ENCODE measurements at regions not wholly inside any gene's neighbourhood (a gene's known extent, or its start where the extent isn't known, plus 50 kb on each side); places are given as distances from the start of the nearest gene placed in this dataset.
A peak's percentile ranks its signal among the peaks of the same experiment; 100 is the strongest.

- H3K27me3 ChIP-seq (ENCODE audit: insufficient read depth, low read length): 0 out of 2 replicates have a peak, but pooled peaks cover 14% of the 10 kb centered on the region
- H2AFZ ChIP-seq (ENCODE audit: low read length, unreplicated experiment): no peak overlapping the region
- H3K4me1 ChIP-seq (ENCODE audit: control insufficient read depth, insufficient read depth, low read length, unreplicated experiment): no peaks in the 10 kb centered on the region
- no peaks in the 10 kb centered on the region for H3K79me2 ChIP-seq (ENCODE audit: control insufficient read depth, insufficient read depth, low read length, unreplicated experiment)
- no peak overlapping the region for H3K27ac ChIP-seq (ENCODE audit: low read depth, low read length)
- H3K36me3 ChIP-seq (ENCODE audit: insufficient read depth, low read length): peaks cover 5% of the 10 kb centered on the region; the same call in 1 of the 2 replicates
- no peak overlapping the region for H3K4me3 ChIP-seq (ENCODE audit: low read depth, low read length)
Observed at GRCh38 chr15:60057554-60057953, 53.4 kb downstream of the FOXB1 start.

- H3K36me3 ChIP-seq (ENCODE audit: insufficient read depth, low read length): peaks cover 5% of the 10 kb centered on the region; the same call in 1 of the 2 replicates
- H3K4me1 ChIP-seq (ENCODE audit: control insufficient read depth, insufficient read depth, low read length, unreplicated experiment): no peaks in the 10 kb centered on the region
- 0 out of 2 replicates have a peak, but pooled peaks cover 10% of the 10 kb centered on the region for H3K27me3 ChIP-seq (ENCODE audit: insufficient read depth, low read length)
- no peak overlapping the region for H2AFZ ChIP-seq (ENCODE audit: low read length, unreplicated experiment)
- H3K27ac ChIP-seq (ENCODE audit: low read depth, low read length): no peak overlapping the region
- no peak overlapping the region for H3K4me3 ChIP-seq (ENCODE audit: low read depth, low read length)
- H3K79me2 ChIP-seq (ENCODE audit: control insufficient read depth, insufficient read depth, low read length, unreplicated experiment): no peaks in the 10 kb centered on the region
Observed at GRCh38 chr15:60059186-60059585, 55.1 kb downstream of the FOXB1 start.

- H3K36me3 ChIP-seq (ENCODE audit: insufficient read depth, low read length): peaks cover 5% of the 10 kb centered on the region; the same call in 1 of the 2 replicates
- H3K27me3 ChIP-seq (ENCODE audit: insufficient read depth, low read length): no peaks in the 10 kb centered on the region
- H3K27ac ChIP-seq (ENCODE audit: low read depth, low read length): no peak overlapping the region
- no peaks in the 10 kb centered on the region for H3K4me1 ChIP-seq (ENCODE audit: control insufficient read depth, insufficient read depth, low read length, unreplicated experiment)
- H3K4me3 ChIP-seq (ENCODE audit: low read depth, low read length): no peak overlapping the region
- H3K79me2 ChIP-seq (ENCODE audit: control insufficient read depth, insufficient read depth, low read length, unreplicated experiment): no peaks in the 10 kb centered on the region
- H2AFZ ChIP-seq (ENCODE audit: low read length, unreplicated experiment): no peak overlapping the region
Observed at GRCh38 chr15:60061758-60062157, 57.6 kb downstream of the FOXB1 start.

- no peaks in the 10 kb centered on the region for H3K4me1 ChIP-seq (ENCODE audit: control insufficient read depth, insufficient read depth, low read length, unreplicated experiment)
- no peaks in the 10 kb centered on the region for H3K27me3 ChIP-seq (ENCODE audit: insufficient read depth, low read length)
- no peaks in the 10 kb centered on the region for H3K79me2 ChIP-seq (ENCODE audit: control insufficient read depth, insufficient read depth, low read length, unreplicated experiment)
- H2AFZ ChIP-seq (ENCODE audit: low read length, unreplicated experiment): no peak overlapping the region
- H3K36me3 ChIP-seq (ENCODE audit: insufficient read depth, low read length): peaks cover 5% of the 10 kb centered on the region; the same call in 1 of the 2 replicates
- H3K27ac ChIP-seq (ENCODE audit: low read depth, low read length): no peak overlapping the region
- H3K4me3 ChIP-seq (ENCODE audit: low read depth, low read length): no peak overlapping the region
Observed at GRCh38 chr15:60062826-60063225, 58.7 kb downstream of the FOXB1 start.

GRCh38 chr15:60065951-60066350, 61.8 kb downstream of the FOXB1 start:
- no peak overlapping the region for H3K27ac ChIP-seq (ENCODE audit: low read depth, low read length)
- H2AFZ ChIP-seq (ENCODE audit: low read length, unreplicated experiment): no peak overlapping the region
- no peaks in the 10 kb centered on the region for H3K79me2 ChIP-seq (ENCODE audit: control insufficient read depth, insufficient read depth, low read length, unreplicated experiment)
- H3K27me3 ChIP-seq (ENCODE audit: insufficient read depth, low read length): no peaks in the 10 kb centered on the region
- H3K4me3 ChIP-seq (ENCODE audit: low read depth, low read length): no peak overlapping the region
- peaks cover 5% of the 10 kb centered on the region; the same call in 1 of the 2 replicates for H3K36me3 ChIP-seq (ENCODE audit: insufficient read depth, low read length)
- H3K4me1 ChIP-seq (ENCODE audit: control insufficient read depth, insufficient read depth, low read length, unreplicated experiment): peaks cover 8% of the 10 kb centered on the region

- Histone ChIP-seq H3K79me2 (ENCODE audit: control insufficient read depth, insufficient read depth, low read length, unreplicated experiment) (no peaks in the 10 kb centered on the region), H3K27ac (ENCODE audit: low read depth, low read length) (peak overlapping the region; percentile 80), H3K4me1 (ENCODE audit: control insufficient read depth, insufficient read depth, low read length, unreplicated experiment) (peaks cover 43% of the 10 kb centered on the region), H2AFZ (ENCODE audit: low read length, unreplicated experiment) (peak overlapping the region; percentile 86), H3K36me3 (ENCODE audit: insufficient read depth, low read length) (no peaks in the 10 kb centered on the region), H3K4me3 (ENCODE audit: low read depth, low read length) (peak overlapping the region; percentile 29; the same call in 1 of the 2 replicates), H3K27me3 (ENCODE audit: insufficient read depth, low read length) (no peaks in the 10 kb centered on the region)
Observed at GRCh38 chr15:60070838-60071493, 66.9 kb downstream of the FOXB1 start.

- H3K27me3 ChIP-seq (ENCODE audit: insufficient read depth, low read length): no peaks in the 10 kb centered on the region
- H2AFZ ChIP-seq (ENCODE audit: low read length, unreplicated experiment): no peak overlapping the region
- no peak overlapping the region for H3K27ac ChIP-seq (ENCODE audit: low read depth, low read length)
- no peak overlapping the region for H3K4me3 ChIP-seq (ENCODE audit: low read depth, low read length)
- no peaks in the 10 kb centered on the region for H3K36me3 ChIP-seq (ENCODE audit: insufficient read depth, low read length)
- peaks cover 43% of the 10 kb centered on the region for H3K4me1 ChIP-seq (ENCODE audit: control insufficient read depth, insufficient read depth, low read length, unreplicated experiment)
- H3K79me2 ChIP-seq (ENCODE audit: control insufficient read depth, insufficient read depth, low read length, unreplicated experiment): no peaks in the 10 kb centered on the region
Observed at GRCh38 chr15:60072826-60073465, 68.8 kb downstream of the FOXB1 start.

GRCh38 chr15:60073466-60073840, 69.3 kb downstream of the FOXB1 start:
- no peak overlapping the region for H3K4me3 ChIP-seq (ENCODE audit: low read depth, low read length)
- no peaks in the 10 kb centered on the region for H3K36me3 ChIP-seq (ENCODE audit: insufficient read depth, low read length)
- no peaks in the 10 kb centered on the region for H3K79me2 ChIP-seq (ENCODE audit: control insufficient read depth, insufficient read depth, low read length, unreplicated experiment)
- no peak overlapping the region for H3K27ac ChIP-seq (ENCODE audit: low read depth, low read length)
- no peak overlapping the region for H2AFZ ChIP-seq (ENCODE audit: low read length, unreplicated experiment)
- no peaks in the 10 kb centered on the region for H3K27me3 ChIP-seq (ENCODE audit: insufficient read depth, low read length)
- H3K4me1 ChIP-seq (ENCODE audit: control insufficient read depth, insufficient read depth, low read length, unreplicated experiment): peaks cover 43% of the 10 kb centered on the region

- no peaks in the 10 kb centered on the region for H3K27me3 ChIP-seq (ENCODE audit: insufficient read depth, low read length)
- no peak overlapping the region for H3K27ac ChIP-seq (ENCODE audit: low read depth, low read length)
- H3K4me1 ChIP-seq (ENCODE audit: control insufficient read depth, insufficient read depth, low read length, unreplicated experiment): peaks cover 43% of the 10 kb centered on the region
- H2AFZ ChIP-seq (ENCODE audit: low read length, unreplicated experiment): peak overlapping the region; percentile 72
- no peaks in the 10 kb centered on the region for H3K36me3 ChIP-seq (ENCODE audit: insufficient read depth, low read length)
- H3K79me2 ChIP-seq (ENCODE audit: control insufficient read depth, insufficient read depth, low read length, unreplicated experiment): no peaks in the 10 kb centered on the region
- no peak overlapping the region for H3K4me3 ChIP-seq (ENCODE audit: low read depth, low read length)
Observed at GRCh38 chr15:60074181-60074885, 70.2 kb downstream of the FOXB1 start.

- Histone ChIP-seq H3K79me2 (ENCODE audit: control insufficient read depth, insufficient read depth, low read length, unreplicated experiment) (no peaks in the 10 kb centered on the region), H3K27me3 (ENCODE audit: insufficient read depth, low read length) (no peaks in the 10 kb centered on the region), H2AFZ (ENCODE audit: low read length, unreplicated experiment) (no peak overlapping the region), H3K4me3 (ENCODE audit: low read depth, low read length) (no peak overlapping the region), H3K36me3 (ENCODE audit: insufficient read depth, low read length) (no peaks in the 10 kb centered on the region), H3K27ac (ENCODE audit: low read depth, low read length) (no peak overlapping the region), H3K4me1 (ENCODE audit: control insufficient read depth, insufficient read depth, low read length, unreplicated experiment) (peaks cover 34% of the 10 kb centered on the region)
Observed at GRCh38 chr15:60076045-60076444, 71.9 kb downstream of the FOXB1 start.
